ENCODE measurements at regions not wholly inside any gene's neighbourhood (a gene's known extent, or its start where the extent isn't known, plus 50 kb on each side); places are given as distances from the start of the nearest gene placed in this dataset.

DNA sequence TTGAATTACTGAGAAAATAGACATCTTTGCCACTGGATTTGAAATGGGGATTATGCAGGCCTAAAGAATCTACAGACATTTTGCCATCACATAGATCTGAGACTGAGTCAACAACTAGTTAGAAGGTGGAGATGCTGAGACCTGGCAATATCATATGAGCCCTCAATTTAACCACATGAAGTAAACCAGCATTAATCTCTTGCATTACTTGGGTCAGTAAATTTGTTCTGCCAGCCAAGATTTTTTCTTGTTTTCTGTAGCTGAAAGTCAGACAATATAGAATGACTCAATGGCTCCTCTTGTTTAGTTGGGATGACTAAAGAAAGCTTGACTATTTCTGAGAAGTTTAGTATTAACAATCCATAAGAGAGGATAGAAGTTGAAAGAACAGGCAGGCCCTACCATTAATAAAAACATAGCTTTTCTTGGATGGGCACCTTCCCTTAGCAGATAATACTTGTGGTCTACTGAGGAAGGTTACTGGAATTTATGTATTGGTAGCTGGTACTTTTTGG is 396.7 kb upstream of the SORCS1 start:
- TF ChIP-seq, protein P1, sequence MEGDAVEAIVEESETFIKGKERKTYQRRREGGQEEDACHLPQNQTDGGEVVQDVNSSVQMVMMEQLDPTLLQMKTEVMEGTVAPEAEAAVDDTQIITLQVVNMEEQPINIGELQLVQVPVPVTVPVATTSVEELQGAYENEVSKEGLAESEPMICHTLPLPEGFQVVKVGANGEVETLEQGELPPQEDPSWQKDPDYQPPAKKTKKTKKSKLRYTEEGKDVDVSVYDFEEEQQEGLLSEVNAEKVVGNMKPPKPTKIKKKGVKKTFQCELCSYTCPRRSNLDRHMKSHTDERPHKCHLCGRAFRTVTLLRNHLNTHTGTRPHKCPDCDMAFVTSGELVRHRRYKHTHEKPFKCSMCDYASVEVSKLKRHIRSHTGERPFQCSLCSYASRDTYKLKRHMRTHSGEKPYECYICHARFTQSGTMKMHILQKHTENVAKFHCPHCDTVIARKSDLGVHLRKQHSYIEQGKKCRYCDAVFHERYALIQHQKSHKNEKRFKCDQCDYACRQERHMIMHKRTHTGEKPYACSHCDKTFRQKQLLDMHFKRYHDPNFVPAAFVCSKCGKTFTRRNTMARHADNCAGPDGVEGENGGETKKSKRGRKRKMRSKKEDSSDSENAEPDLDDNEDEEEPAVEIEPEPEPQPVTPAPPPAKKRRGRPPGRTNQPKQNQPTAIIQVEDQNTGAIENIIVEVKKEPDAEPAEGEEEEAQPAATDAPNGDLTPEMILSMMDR (conservative IDR thresholded peaks at IDR 0.05 in 1 of 2, IDR thresholded peaks at IDR 0.05 in 1 of 2; ENCODE audit: low read depth in 1 of 2, low read length in 2 of 2), result no peak
- TF ChIP-seq EZH2 (IDR thresholded peaks at IDR 0.05; ENCODE audit: low read length, missing control alignments), result no peak

All from fibroblast of lung (primary cell).